ENCODE measurements at regions not wholly inside any gene's neighbourhood (a gene's known extent, or its start where the extent isn't known, plus 50 kb on each side); places are given as distances from the start of the nearest gene placed in this dataset.
"Not testable (repeated sequence)": the region's sequence is repeated elsewhere in the genome, so short reads cannot be mapped to it uniquely, and the experiment has no call there.

GRCh38 chr9:31854187-31854586, 530.3 kb upstream of the ACO1 start:
- no peak for DNase-seq (ENCODE audit: low read depth in 2 of 2)

- no peak for DNase-seq (ENCODE audit: low read depth in 2 of 2)
These were observed 515.6 kb upstream of the ACO1 start for GRCh38 chr9:31868830-31869229.

- no peak for DNase-seq (ENCODE audit: low read depth in 2 of 2)
These were observed 514.2 kb upstream of the ACO1 start for GRCh38 chr9:31870276-31870675.

GRCh38 chr9:31873722-31874121, 510.7 kb upstream of the ACO1 start:
- DNase-seq (ENCODE audit: low read depth in 2 of 2), result no peak

- DNase-seq (ENCODE audit: low read depth in 2 of 2), result no peak
These were observed 490.4 kb upstream of the ACO1 start for GRCh38 chr9:31894008-31894407.

- DNase-seq (ENCODE audit: low read depth in 2 of 2), result no peak
These were observed 476.1 kb upstream of the ACO1 start for GRCh38 chr9:31908158-31908890.

GRCh38 chr9:31908891-31909480, 475.5 kb upstream of the ACO1 start:
- DNase-seq (ENCODE audit: low read depth in 2 of 2), result no peak

- no peak for DNase-seq (ENCODE audit: low read depth in 2 of 2)
These were observed 471.8 kb upstream of the ACO1 start for GRCh38 chr9:31912636-31913035.

- DNase-seq (ENCODE audit: low read depth in 2 of 2), result no peak
These were observed 467.7 kb upstream of the ACO1 start for GRCh38 chr9:31916591-31917241.

- DNase-seq (ENCODE audit: low read depth in 2 of 2), result not testable (repeated sequence)
These were observed 446.7 kb upstream of the ACO1 start for GRCh38 chr9:31937737-31938136.

GRCh38 chr9:31950756-31951155, 433.7 kb upstream of the ACO1 start:
- no peak for DNase-seq (ENCODE audit: low read depth in 2 of 2)

GRCh38 chr9:31958572-31958971, 425.9 kb upstream of the ACO1 start:
- no peak for DNase-seq (ENCODE audit: low read depth in 2 of 2)

- no peak for DNase-seq (ENCODE audit: low read depth in 2 of 2)
These were observed 414.9 kb upstream of the ACO1 start for GRCh38 chr9:31969552-31969951.

- DNase-seq (ENCODE audit: low read depth in 2 of 2), result no peak
These were observed 400.5 kb upstream of the ACO1 start for GRCh38 chr9:31983895-31984294.

GRCh38 chr9:31996331-31996730, 388.1 kb upstream of the ACO1 start:
- DNase-seq (ENCODE audit: low read depth in 2 of 2), result no peak

- DNase-seq (ENCODE audit: low read depth in 2 of 2), result no peak
These were observed 379.9 kb upstream of the ACO1 start for GRCh38 chr9:32004431-32005076.

- DNase-seq (ENCODE audit: low read depth in 2 of 2), result no peak
These were observed 374.1 kb upstream of the ACO1 start for GRCh38 chr9:32010322-32010721.

- no peak for DNase-seq (ENCODE audit: low read depth in 2 of 2)
These were observed 373.4 kb upstream of the ACO1 start for GRCh38 chr9:32011049-32011448.

GRCh38 chr9:32015795-32016194, 368.6 kb upstream of the ACO1 start:
- DNase-seq (ENCODE audit: low read depth in 2 of 2), result no peak

GRCh38 chr9:32045513-32045912, 338.9 kb upstream of the ACO1 start:
- DNase-seq (ENCODE audit: low read depth in 2 of 2), result no peak

- no peak for DNase-seq (ENCODE audit: low read depth in 2 of 2)
These were observed 317.2 kb upstream of the ACO1 start for GRCh38 chr9:32067261-32067660.

GRCh38 chr9:32069169-32069813, 315.2 kb upstream of the ACO1 start:
- DNase-seq (ENCODE audit: low read depth in 2 of 2), result no peak
